Kidney (tissue), 13 donors: ENCODE measurements at regions not wholly inside any gene's neighbourhood (a gene's known extent, or its start where the extent isn't known, plus 50 kb on each side); places are given as distances from the start of the nearest gene placed in this dataset.

ENCODE experiments used
- DNase-seq, 5 donors: peaks; one replicate each; pipeline ENCODE4 v3.0.0-alpha.2; 2013 to 2020
- FAIRE-seq: peaks from 2 replicates; lab custom pipeline; 2012; peaks lifted over from hg19 to GRCh38; lab: Jason Lieb, UNC
- H3K27ac ChIP-seq, 2 donors: one replicate each; pipeline ENCODE4 v1.7.0; 2013; ENCODE audit warnings: low read depth in 2 of 2, low read length in 2 of 2, inconsistent platforms in 1 of 2
- H3K27me3 ChIP-seq: one replicate; pipeline ENCODE4 v1.7.1; 2013; ENCODE audit warnings: low read length, inconsistent platforms; ENCODE audit not compliant: control insufficient read depth, insufficient read depth
- H3K36me3 ChIP-seq, 3 donors: one replicate each; pipeline versions ENCODE4 v1.7.0 to v1.7.1; 2013; ENCODE audit warnings: low read length in 3 of 3, control low read depth in 1 of 3, inconsistent platforms in 1 of 3; ENCODE audit not compliant: insufficient read depth in 3 of 3, control insufficient read depth in 2 of 3
- H3K4me1 ChIP-seq, 3 donors: one replicate each; pipeline versions ENCODE4 v1.7.0 to v1.7.1; 2013; ENCODE audit warnings: low read length in 3 of 3, inconsistent platforms in 1 of 3, low read depth in 1 of 3; ENCODE audit not compliant: control insufficient read depth in 2 of 3, insufficient read depth in 2 of 3
- H3K4me3 ChIP-seq, 3 donors: one replicate each; pipeline versions ENCODE4 v1.7.0 to v1.8.1; 2013; ENCODE audit warnings: low read length in 3 of 3, control low read depth in 1 of 3, inconsistent platforms in 1 of 3
- H3K9ac ChIP-seq, 3 donors: one replicate each; pipeline versions ENCODE4 v1.7.0 to v1.7.1; 2013; ENCODE audit warnings: low read length in 3 of 3, control low read depth in 1 of 3, inconsistent platforms in 1 of 3
- H3K9me3 ChIP-seq, 3 donors: one replicate each; pipeline versions ENCODE4 v1.7.0 to v1.7.1; 2013; ENCODE audit warnings: low read length in 3 of 3, control low read depth in 1 of 3, inconsistent platforms in 1 of 3; ENCODE audit not compliant: control insufficient read depth in 2 of 3, insufficient read depth in 1 of 3
- intact Hi-C: fragments of 100-400 bp; cut with DNase I; formaldehyde crosslinking; loops from one replicate; pipeline ENCODE4 v1.11.1; 2022
- TF ChIP-seq, protein P1 (sequence below): IDR thresholded peaks from 3 replicates; pipeline ENCODE4 v1.5.1; 2012; ENCODE audit warnings: mild to moderate bottlenecking, moderate library complexity, borderline replicate concordance; ENCODE audit not compliant: insufficient read depth; ENCODE audit errors: extremely low read depth
- donor health status: control.
- donor health status: control.
- donor health status: control.
- donor health status: control.
- donor health status: control.
- donor health status: DM: yes; HTN: yes; CAD: no.
- donor health status: Normal renal cell carcinoma (clear cell type).

DNA sequence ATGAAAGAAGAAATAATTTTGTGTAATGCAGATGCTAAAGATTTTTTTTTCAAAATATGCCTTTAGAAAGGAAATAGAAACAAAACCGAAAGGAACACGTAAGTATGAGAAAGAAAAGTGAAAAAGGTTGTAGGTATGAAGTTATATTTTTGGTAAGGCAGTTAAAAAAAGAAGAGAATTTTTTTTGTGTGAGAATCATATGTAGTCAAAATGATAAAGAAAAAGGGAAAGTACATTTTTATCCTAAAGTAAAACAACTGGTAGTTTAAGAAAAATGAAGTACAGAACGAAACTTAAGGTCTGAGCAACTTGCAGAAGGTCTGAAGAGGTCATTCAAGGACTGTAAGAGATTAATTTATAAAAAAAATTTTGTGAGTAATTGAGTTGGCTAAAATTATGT, 164.0 kb upstream of the TRAM1L1 start:
- Histone ChIP-seq H3K4me3 (no peak overlapping the region), H3K27ac (no peak overlapping the region), H3K36me3 (no peaks in the 10 kb centered on the region), H3K27me3 (no peaks in the 10 kb centered on the region), H3K4me1 (no peaks in the 10 kb centered on the region), H3K9me3 (peaks cover 0 to 4% (median 0%) of the 10 kb centered on the region in 3 donors), H3K9ac (no peak overlapping the region)
- FAIRE-seq = no peak
- DNase-seq = no peak
- TF ChIP-seq, protein P1, sequence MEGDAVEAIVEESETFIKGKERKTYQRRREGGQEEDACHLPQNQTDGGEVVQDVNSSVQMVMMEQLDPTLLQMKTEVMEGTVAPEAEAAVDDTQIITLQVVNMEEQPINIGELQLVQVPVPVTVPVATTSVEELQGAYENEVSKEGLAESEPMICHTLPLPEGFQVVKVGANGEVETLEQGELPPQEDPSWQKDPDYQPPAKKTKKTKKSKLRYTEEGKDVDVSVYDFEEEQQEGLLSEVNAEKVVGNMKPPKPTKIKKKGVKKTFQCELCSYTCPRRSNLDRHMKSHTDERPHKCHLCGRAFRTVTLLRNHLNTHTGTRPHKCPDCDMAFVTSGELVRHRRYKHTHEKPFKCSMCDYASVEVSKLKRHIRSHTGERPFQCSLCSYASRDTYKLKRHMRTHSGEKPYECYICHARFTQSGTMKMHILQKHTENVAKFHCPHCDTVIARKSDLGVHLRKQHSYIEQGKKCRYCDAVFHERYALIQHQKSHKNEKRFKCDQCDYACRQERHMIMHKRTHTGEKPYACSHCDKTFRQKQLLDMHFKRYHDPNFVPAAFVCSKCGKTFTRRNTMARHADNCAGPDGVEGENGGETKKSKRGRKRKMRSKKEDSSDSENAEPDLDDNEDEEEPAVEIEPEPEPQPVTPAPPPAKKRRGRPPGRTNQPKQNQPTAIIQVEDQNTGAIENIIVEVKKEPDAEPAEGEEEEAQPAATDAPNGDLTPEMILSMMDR = no peak
- intact Hi-C loops = no loop called here

DNA sequence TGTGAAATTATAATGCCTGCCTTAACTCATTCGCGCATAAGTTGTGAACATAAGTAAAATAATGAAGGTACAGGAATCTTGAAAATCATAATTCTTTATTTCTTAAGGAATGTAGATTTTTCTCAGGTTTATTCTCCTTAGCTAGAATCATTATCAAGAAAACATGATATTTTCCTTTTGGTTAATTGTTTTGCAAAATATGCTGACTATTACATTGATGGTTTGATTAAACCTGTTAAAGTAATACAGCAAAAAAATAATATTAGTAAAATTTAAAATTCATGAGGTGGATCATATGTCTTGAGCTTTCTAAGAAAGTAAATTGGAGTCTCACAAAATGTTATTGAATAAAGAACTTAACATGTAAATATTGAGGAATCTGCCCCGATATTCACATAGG, 178.7 kb upstream of the TRAM1L1 start:
- Histone ChIP-seq H3K36me3 (no peaks in the 10 kb centered on the region), H3K9me3 (no peaks in the 10 kb centered on the region), H3K4me3 (no peak overlapping the region), H3K27ac (no peak overlapping the region), H3K9ac (no peak overlapping the region), H3K27me3 (no peaks in the 10 kb centered on the region), H3K4me1 (no peaks in the 10 kb centered on the region)
- TF ChIP-seq, protein P1 = no peak
- intact Hi-C loops = no loop called here
- DNase-seq (no peak), FAIRE-seq (no peak)

- intact Hi-C loops = no loop called here
- DNase-seq = no peak
- no peak overlapping the region for H3K27ac ChIP-seq
- H3K9me3 ChIP-seq = no peaks in the 10 kb centered on the region
- no peak overlapping the region for H3K9ac ChIP-seq
- TF ChIP-seq, protein P1 = no peak
- no peak for FAIRE-seq
- H3K4me1 ChIP-seq = no peaks in the 10 kb centered on the region
- no peaks in the 10 kb centered on the region for H3K27me3 ChIP-seq
- H3K4me3 ChIP-seq = no peak overlapping the region
- no peaks in the 10 kb centered on the region for H3K36me3 ChIP-seq
These were observed 181.9 kb upstream of the TRAM1L1 start for GRCh38 chr4:117267317-117267716.

DNA sequence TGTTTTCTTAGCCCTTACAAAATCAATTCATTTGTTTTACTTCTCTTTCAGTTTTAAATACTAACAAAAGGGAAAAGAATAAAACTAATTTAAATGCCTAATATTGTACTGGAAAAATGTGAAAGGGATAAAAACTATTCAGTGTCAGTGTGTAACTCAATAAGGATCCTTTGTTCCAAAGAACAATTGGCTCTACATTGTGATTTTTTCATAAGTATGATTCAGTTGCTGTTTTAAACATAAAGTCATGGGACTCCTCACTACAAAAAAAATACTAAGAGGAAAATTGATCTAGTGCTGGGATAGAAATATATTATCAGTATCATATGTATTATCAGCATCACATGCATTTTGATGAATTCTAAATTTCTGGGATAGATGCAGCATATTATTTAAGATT, 199.4 kb upstream of the TRAM1L1 start:
- Histone ChIP-seq H3K36me3 (no peaks in the 10 kb centered on the region), H3K4me3 (no peak overlapping the region), H3K9me3 (no peaks in the 10 kb centered on the region), H3K9ac (no peak overlapping the region), H3K27ac (no peak overlapping the region), H3K4me1 (no peaks in the 10 kb centered on the region), H3K27me3 (no peaks in the 10 kb centered on the region)
- intact Hi-C loops = no loop called here
- FAIRE-seq = no peak
- TF ChIP-seq, protein P1 = no peak
- no peak for DNase-seq
